ENCODE measurements at regions not wholly inside any gene's neighbourhood (a gene's known extent, or its start where the extent isn't known, plus 50 kb on each side); places are given as distances from the start of the nearest gene placed in this dataset.
A peak's percentile ranks its signal among the peaks of the same experiment; 100 is the strongest.

DNA sequence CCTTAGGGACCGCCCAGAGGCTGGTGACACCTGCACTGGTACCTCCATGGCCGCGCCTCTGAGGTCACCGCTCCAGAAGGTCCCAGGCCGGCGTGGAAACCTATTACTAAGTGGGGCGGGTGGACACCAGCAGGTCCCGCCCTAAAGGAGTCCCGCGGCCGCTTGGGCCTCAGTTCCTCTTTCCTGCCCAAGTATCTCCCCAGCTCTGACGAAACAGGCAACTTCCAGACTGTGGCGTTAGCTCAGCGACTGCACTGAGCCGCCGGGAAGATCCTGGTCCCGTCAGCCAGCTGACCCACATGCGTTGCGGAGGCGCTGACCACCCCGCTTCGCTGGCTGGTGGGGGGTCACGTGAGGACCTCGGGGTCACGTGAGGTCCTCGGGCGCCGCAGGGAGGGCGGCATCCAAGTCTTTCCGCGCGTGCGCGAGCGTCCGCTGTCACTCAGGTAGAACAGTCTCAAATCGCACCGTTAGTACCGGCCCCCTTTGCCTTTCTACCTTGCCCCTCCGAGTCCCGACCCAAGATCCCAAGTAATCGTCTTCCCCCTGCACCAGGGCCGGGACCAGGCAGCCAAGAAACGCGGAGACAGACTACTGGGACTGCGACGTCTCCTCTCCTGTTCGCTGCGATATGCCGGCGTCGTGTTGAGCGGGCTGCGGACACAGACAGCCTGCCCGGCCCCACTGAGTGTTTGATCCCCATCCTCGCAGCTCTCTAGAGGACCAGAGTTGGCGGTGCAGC lies 53.7 kb upstream of the KDM4C start:
- POLR2A ChIA-PET = interaction anchor here (0.8 to 1.3 kb wide), 4 partner anchors 18 to 46 kb away, joined by 3 to 4 read pairs (median 4); no protein-coding TSS in a partner anchor
- CTCF ChIA-PET = interaction anchor here (1.0 kb wide), 1 partner anchor 65 kb away, joined by 4 read pairs; no protein-coding TSS in a partner anchor
- peaks cover 8% of the 10 kb centered on the region for H3K9me3 Mint-ChIP-seq
- TF ChIP-seq, protein P1, sequence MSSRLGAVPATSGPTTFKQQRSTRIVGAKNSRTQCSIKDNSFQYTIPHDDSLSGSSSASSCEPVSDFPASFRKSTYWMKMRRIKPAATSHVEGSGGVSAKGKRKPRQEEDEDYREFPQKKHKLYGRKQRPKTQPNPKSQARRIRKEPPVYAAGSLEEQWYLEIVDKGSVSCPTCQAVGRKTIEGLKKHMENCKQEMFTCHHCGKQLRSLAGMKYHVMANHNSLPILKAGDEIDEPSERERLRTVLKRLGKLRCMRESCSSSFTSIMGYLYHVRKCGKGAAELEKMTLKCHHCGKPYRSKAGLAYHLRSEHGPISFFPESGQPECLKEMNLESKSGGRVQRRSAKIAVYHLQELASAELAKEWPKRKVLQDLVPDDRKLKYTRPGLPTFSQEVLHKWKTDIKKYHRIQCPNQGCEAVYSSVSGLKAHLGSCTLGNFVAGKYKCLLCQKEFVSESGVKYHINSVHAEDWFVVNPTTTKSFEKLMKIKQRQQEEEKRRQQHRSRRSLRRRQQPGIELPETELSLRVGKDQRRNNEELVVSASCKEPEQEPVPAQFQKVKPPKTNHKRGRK (CRISPR knock-in tag; IDR thresholded peaks at IDR 0.05; ENCODE audit: borderline replicate concordance) = no peak
- TF ChIP-seq, protein P2, sequence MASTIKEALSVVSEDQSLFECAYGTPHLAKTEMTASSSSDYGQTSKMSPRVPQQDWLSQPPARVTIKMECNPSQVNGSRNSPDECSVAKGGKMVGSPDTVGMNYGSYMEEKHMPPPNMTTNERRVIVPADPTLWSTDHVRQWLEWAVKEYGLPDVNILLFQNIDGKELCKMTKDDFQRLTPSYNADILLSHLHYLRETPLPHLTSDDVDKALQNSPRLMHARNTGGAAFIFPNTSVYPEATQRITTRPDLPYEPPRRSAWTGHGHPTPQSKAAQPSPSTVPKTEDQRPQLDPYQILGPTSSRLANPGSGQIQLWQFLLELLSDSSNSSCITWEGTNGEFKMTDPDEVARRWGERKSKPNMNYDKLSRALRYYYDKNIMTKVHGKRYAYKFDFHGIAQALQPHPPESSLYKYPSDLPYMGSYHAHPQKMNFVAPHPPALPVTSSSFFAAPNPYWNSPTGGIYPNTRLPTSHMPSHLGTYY (CRISPR knock-in tag; IDR thresholded peaks at IDR 0.05) = no peak
- no peak for TF ChIP-seq NFATC4 (CRISPR knock-in tag; IDR thresholded peaks at IDR 0.05)
- TF ChIP-seq SP1 (CRISPR knock-in tag; conservative IDR thresholded peaks at IDR 0.05) = peak; percentile 73; the same call in 1 of the 2 replicates
- TF ChIP-seq, protein P3, sequence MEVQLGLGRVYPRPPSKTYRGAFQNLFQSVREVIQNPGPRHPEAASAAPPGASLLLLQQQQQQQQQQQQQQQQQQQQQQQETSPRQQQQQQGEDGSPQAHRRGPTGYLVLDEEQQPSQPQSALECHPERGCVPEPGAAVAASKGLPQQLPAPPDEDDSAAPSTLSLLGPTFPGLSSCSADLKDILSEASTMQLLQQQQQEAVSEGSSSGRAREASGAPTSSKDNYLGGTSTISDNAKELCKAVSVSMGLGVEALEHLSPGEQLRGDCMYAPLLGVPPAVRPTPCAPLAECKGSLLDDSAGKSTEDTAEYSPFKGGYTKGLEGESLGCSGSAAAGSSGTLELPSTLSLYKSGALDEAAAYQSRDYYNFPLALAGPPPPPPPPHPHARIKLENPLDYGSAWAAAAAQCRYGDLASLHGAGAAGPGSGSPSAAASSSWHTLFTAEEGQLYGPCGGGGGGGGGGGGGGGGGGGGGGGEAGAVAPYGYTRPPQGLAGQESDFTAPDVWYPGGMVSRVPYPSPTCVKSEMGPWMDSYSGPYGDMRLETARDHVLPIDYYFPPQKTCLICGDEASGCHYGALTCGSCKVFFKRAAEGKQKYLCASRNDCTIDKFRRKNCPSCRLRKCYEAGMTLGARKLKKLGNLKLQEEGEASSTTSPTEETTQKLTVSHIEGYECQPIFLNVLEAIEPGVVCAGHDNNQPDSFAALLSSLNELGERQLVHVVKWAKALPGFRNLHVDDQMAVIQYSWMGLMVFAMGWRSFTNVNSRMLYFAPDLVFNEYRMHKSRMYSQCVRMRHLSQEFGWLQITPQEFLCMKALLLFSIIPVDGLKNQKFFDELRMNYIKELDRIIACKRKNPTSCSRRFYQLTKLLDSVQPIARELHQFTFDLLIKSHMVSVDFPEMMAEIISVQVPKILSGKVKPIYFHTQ (CRISPR knock-in tag; IDR thresholded peaks at IDR 0.05) = no peak
- TF ChIP-seq ELF4 (CRISPR knock-in tag; IDR thresholded peaks at IDR 0.05; ENCODE audit: low read depth) = no peak
- TF ChIP-seq, protein P4, sequence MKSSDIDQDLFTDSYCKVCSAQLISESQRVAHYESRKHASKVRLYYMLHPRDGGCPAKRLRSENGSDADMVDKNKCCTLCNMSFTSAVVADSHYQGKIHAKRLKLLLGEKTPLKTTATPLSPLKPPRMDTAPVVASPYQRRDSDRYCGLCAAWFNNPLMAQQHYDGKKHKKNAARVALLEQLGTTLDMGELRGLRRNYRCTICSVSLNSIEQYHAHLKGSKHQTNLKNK (CRISPR knock-in tag; IDR thresholded peaks at IDR 0.05) = no peak
- no peak for TF ChIP-seq RORB (CRISPR knock-in tag; IDR thresholded peaks at IDR 0.05)
- no peak for TF ChIP-seq ATF1 (CRISPR knock-in tag; IDR thresholded peaks at IDR 0.05)
- TF ChIP-seq ETV6 (CRISPR knock-in tag; IDR thresholded peaks at IDR 0.05) = peak; percentile 14; the same call in 1 of the 2 replicates
- peak; percentile 89 for TF ChIP-seq TP53 (CRISPR knock-in tag; IDR thresholded peaks at IDR 0.05)
- TF ChIP-seq CREB1 (CRISPR knock-in tag; IDR thresholded peaks at IDR 0.05) = 0 out of 2 replicates have a peak, but pooled peaks have one; percentile 70
- TF ChIP-seq, protein P5, sequence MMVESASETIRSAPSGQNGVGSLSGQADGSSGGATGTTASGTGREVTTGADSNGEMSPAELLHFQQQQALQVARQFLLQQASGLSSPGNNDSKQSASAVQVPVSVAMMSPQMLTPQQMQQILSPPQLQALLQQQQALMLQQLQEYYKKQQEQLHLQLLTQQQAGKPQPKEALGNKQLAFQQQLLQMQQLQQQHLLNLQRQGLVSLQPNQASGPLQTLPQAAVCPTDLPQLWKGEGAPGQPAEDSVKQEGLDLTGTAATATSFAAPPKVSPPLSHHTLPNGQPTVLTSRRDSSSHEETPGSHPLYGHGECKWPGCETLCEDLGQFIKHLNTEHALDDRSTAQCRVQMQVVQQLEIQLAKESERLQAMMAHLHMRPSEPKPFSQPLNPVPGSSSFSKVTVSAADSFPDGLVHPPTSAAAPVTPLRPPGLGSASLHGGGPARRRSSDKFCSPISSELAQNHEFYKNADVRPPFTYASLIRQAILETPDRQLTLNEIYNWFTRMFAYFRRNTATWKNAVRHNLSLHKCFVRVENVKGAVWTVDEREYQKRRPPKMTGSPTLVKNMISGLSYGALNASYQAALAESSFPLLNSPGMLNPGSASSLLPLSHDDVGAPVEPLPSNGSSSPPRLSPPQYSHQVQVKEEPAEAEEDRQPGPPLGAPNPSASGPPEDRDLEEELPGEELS (CRISPR knock-in tag; IDR thresholded peaks at IDR 0.05) = peak; percentile 85
- TF ChIP-seq SMAD3 (CRISPR knock-in tag; IDR thresholded peaks at IDR 0.05; ENCODE audit: borderline replicate concordance) = peak; percentile 76
- no peak for TF ChIP-seq NR1H2 (CRISPR knock-in tag; IDR thresholded peaks at IDR 0.05)
- peak; percentile 51; the same call in 1 of the 2 replicates for TF ChIP-seq SMAD4 (CRISPR knock-in tag; IDR thresholded peaks at IDR 0.05)
- no peak for TF ChIP-seq ZNF416 (CRISPR knock-in tag; IDR thresholded peaks at IDR 0.05)
- TF ChIP-seq, protein P6, sequence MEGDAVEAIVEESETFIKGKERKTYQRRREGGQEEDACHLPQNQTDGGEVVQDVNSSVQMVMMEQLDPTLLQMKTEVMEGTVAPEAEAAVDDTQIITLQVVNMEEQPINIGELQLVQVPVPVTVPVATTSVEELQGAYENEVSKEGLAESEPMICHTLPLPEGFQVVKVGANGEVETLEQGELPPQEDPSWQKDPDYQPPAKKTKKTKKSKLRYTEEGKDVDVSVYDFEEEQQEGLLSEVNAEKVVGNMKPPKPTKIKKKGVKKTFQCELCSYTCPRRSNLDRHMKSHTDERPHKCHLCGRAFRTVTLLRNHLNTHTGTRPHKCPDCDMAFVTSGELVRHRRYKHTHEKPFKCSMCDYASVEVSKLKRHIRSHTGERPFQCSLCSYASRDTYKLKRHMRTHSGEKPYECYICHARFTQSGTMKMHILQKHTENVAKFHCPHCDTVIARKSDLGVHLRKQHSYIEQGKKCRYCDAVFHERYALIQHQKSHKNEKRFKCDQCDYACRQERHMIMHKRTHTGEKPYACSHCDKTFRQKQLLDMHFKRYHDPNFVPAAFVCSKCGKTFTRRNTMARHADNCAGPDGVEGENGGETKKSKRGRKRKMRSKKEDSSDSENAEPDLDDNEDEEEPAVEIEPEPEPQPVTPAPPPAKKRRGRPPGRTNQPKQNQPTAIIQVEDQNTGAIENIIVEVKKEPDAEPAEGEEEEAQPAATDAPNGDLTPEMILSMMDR (IDR thresholded peaks at IDR 0.05) = no peak
- peak; percentile 78; the same call in 1 of the 2 replicates for TF ChIP-seq JUN (CRISPR knock-in tag; IDR thresholded peaks at IDR 0.05)
- TF ChIP-seq, protein P7, sequence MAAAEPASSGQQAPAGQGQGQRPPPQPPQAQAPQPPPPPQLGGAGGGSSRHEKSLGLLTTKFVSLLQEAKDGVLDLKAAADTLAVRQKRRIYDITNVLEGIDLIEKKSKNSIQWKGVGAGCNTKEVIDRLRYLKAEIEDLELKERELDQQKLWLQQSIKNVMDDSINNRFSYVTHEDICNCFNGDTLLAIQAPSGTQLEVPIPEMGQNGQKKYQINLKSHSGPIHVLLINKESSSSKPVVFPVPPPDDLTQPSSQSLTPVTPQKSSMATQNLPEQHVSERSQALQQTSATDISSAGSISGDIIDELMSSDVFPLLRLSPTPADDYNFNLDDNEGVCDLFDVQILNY (CRISPR knock-in tag; IDR thresholded peaks at IDR 0.05) = peak; percentile 84; the same call in 1 of the 2 replicates
- TF ChIP-seq TCF7 (CRISPR knock-in tag; IDR thresholded peaks at IDR 0.05; ENCODE audit: low read depth) = peak; percentile 82; the same call in 1 of the 2 replicates
- TF ChIP-seq ZNF317 (CRISPR knock-in tag; IDR thresholded peaks at IDR 0.05; ENCODE audit: borderline replicate concordance, low read depth) = 0 out of 2 replicates have a peak, but pooled peaks have one; percentile 17
- TF ChIP-seq GRHL2 (CRISPR knock-in tag; IDR thresholded peaks at IDR 0.05; ENCODE audit: insufficient replicate concordance, severe bottlenecking) = no peak
- peak; percentile 91 for TF ChIP-seq MYBL2 (CRISPR knock-in tag; IDR thresholded peaks at IDR 0.05)
- TF ChIP-seq HMGA2 (CRISPR knock-in tag; IDR thresholded peaks at IDR 0.05) = no peak
- no peak for TF ChIP-seq ZNF671 (CRISPR knock-in tag; IDR thresholded peaks at IDR 0.05)
- TF ChIP-seq ZNF219 (CRISPR knock-in tag; IDR thresholded peaks at IDR 0.05; ENCODE audit: borderline replicate concordance) = no peak

More for the DNA sequence above, 53.7 kb upstream of the KDM4C start:
- Mint-ChIP-seq H3K4me3 (peak overlapping the region; percentile 81), H3K4me1 (peaks cover 8% of the 10 kb centered on the region), H3K27me3 (ENCODE audit: low read depth) (no peaks in the 10 kb centered on the region; the same call in none of the 2 replicates), H3K36me3 (peaks cover 11% of the 10 kb centered on the region), H3K27ac (peak overlapping the region; percentile 96)
- ATAC-seq (peak; percentile 91), DNase-seq (ENCODE audit: low spot score) (peak; percentile 91)

Data from WTC11 (cell line).